Esophagus muscularis mucosa (tissue), 4 donors: ENCODE measurements at regions not wholly inside any gene's neighbourhood (a gene's known extent, or its start where the extent isn't known, plus 50 kb on each side); places are given as distances from the start of the nearest gene placed in this dataset.

Experiments
- DNase-seq: peaks from one replicate; pipeline ENCODE4 v3.0.0-alpha.2; 2017; ENCODE audit errors: extremely low spot score
- H3K27ac ChIP-seq, 4 donors: fragments of 200-600 bp; sonication (generic); replicated peaks in 1 of 4; 1 replicate in 3 of 4; 2 replicates in 1 of 4; pipeline ENCODE4 v1.5.1; 2016 to 2019; ENCODE audit warnings: mild to moderate bottlenecking in 1 of 4
- H3K27me3 ChIP-seq, 4 donors: fragments of 200-600 bp; sonication (generic); one replicate each; pipeline versions ENCODE4 v1.5.1 to v1.6.0; 2016 to 2019
- H3K36me3 ChIP-seq, 4 donors: fragments of 200-600 bp; sonication (generic); one replicate each; pipeline ENCODE4 v1.5.1; 2016 to 2019
- H3K4me1 ChIP-seq, 4 donors: fragments of 200-600 bp; sonication (generic); one replicate each; pipeline ENCODE4 v1.5.1; 2016 to 2019
- H3K4me3 ChIP-seq, 4 donors: fragments of 200-600 bp; sonication (generic); 1 replicate in 2 of 4; 2 replicates in 2 of 4; pipeline ENCODE4 v1.5.1; 2016 to 2019; ENCODE audit warnings: mild to moderate bottlenecking in 4 of 4, moderate library complexity in 1 of 4
- H3K9me3 ChIP-seq, 4 donors: fragments of 200-600 bp; sonication (generic); 1 replicate in 3 of 4; 2 replicates in 1 of 4; pipeline ENCODE4 v1.5.1; 2016 to 2019
- EP300 ChIP-seq: sonication (generic); formaldehyde crosslinking; IDR thresholded peaks from one replicate; pipeline ENCODE4 v1.6.1; 2017; ENCODE audit warnings: antibody characterized with exemption
- POLR2A ChIP-seq: fragments of 450-650 bp; IDR thresholded peaks from one replicate; pipeline ENCODE4 v1.6.1; 2017; ENCODE audit warnings: antibody characterized with exemption, moderate library complexity, mild to moderate bottlenecking, low read depth
- POLR2AphosphoS5 ChIP-seq, 2 donors: sonication (generic); formaldehyde crosslinking; IDR thresholded peaks; one replicate each; pipeline ENCODE4 v1.6.1; 2017; ENCODE audit warnings: antibody characterized with exemption in 2 of 2
- WGBS: methylation state at CpG from one replicate; pipeline ENCODE4 v1.1.5; 2018; 5-methylcytosine and 5-hydroxymethylcytosine counted together
- intact Hi-C: fragments of 100-400 bp; cut with DNase I; formaldehyde crosslinking; loops from one replicate; pipeline ENCODE4 v1.15.1; 2023
- TF ChIP-seq, protein P1 (sequence below), 3 experiments: fragments of 200-600 bp in 2 of 3; fragments of 450-650 bp in 1 of 3; sonication (generic) in 2 of 3; IDR thresholded peaks; one replicate each; pipeline ENCODE4 v1.5.1; 2017 to 2019; ENCODE audit warnings: antibody characterized with exemption in 3 of 3, mild to moderate bottlenecking in 2 of 3, moderate library complexity in 1 of 3

DNA sequence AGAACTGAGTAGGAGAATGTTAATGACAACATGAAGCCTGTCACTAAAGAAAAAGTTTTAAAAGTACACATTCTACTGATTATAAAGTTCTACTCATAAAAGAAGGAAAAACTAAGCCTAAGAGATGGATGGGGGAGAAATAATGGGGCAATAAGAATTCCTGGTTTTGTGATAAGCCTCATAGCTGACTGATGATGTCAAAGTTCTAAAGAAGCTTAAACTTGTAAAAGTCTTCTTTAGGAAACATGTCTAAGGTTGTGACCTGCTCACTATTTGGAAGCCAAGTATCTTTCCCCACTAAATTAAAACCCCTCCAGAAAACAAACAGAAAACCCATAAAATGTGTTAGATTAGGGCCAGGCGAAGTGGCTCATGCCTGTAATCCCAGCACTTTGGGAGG is 232.9 kb upstream of the GIMD1 start:
- Histone ChIP-seq H3K36me3 (no peaks in the 10 kb centered on the region), H3K4me1 (no peaks in the 10 kb centered on the region), H3K9me3 (no peaks in the 10 kb centered on the region), H3K27ac (no peak overlapping the region), H3K27me3 (no peaks in the 10 kb centered on the region), H3K4me3 (no peak overlapping the region)
- 94% methylated on average over 1 of the region's 1 CpG for WGBS
- TF ChIP-seq POLR2AphosphoS5 (IDR thresholded peaks at IDR 0.05) (no peak), POLR2A (no peak), EP300 (no peak)
- TF ChIP-seq, protein P1, sequence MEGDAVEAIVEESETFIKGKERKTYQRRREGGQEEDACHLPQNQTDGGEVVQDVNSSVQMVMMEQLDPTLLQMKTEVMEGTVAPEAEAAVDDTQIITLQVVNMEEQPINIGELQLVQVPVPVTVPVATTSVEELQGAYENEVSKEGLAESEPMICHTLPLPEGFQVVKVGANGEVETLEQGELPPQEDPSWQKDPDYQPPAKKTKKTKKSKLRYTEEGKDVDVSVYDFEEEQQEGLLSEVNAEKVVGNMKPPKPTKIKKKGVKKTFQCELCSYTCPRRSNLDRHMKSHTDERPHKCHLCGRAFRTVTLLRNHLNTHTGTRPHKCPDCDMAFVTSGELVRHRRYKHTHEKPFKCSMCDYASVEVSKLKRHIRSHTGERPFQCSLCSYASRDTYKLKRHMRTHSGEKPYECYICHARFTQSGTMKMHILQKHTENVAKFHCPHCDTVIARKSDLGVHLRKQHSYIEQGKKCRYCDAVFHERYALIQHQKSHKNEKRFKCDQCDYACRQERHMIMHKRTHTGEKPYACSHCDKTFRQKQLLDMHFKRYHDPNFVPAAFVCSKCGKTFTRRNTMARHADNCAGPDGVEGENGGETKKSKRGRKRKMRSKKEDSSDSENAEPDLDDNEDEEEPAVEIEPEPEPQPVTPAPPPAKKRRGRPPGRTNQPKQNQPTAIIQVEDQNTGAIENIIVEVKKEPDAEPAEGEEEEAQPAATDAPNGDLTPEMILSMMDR (IDR thresholded peaks at IDR 0.05): no peak
- intact Hi-C loops: no loop called here
- DNase-seq: no peak

DNA sequence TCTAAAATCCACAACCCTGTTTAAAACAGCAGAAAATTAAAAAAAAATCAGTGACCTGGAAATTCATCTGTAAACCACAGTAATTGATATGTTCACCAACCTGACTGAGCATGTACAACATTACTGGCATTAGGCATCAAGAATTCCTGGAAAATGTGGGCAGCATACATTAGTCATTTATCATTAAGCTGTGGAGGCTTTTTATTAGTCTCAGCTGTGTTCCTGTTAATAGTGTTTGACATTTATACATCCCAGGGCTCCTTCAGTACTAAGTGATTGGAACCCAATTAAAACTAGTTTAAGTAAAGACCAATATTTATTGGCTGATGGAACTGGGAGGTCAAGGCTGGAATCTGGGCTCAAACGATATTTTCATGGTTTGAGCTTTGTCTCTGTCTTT is 227.3 kb upstream of the GIMD1 start:
- intact Hi-C loops: no loop called here
- Histone ChIP-seq H3K4me3 (no peak overlapping the region), H3K27ac (no peak overlapping the region), H3K27me3 (no peaks in the 10 kb centered on the region), H3K36me3 (no peaks in the 10 kb centered on the region), H3K9me3 (no peaks in the 10 kb centered on the region), H3K4me1 (no peaks in the 10 kb centered on the region)
- no peak for DNase-seq
- WGBS: 53% methylated on average over 1 of the region's 1 CpG
- TF ChIP-seq EP300 (no peak), POLR2AphosphoS5 (IDR thresholded peaks at IDR 0.05) (no peak), POLR2A (no peak)
- TF ChIP-seq, protein P1 (IDR thresholded peaks at IDR 0.05): no peak

DNA sequence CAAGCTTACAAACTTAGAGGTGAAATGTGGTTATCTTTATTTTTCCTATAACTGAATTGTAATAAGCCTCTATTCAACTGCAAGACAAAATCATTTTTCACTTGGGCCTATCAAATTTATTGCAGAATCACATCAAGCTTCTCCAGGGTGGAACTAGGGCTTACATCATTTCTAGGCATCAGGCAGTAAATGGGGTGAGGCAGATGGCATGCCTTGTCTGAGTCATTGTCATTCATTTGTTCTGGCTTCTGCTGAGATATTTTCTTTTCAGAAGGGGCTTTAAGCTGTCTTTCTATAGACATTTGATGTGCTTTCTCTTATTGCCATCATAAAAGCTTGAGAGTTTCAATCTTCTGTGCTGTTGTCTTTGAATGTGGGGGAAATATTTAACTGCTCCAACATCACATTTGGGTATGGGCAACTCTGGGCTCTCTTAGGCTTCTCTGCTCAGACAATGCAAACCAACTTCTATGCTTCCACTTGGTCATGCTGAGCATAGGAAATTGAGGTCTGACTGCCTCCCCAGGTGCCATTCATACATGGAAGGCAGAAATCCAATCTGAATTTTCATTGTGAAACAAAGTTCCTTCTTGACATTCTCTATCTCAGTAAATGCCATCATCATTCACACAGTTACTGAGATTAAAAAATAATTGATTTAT is 225.8 kb upstream of the GIMD1 start:
- intact Hi-C loops: no loop called here
- no peaks in the 10 kb centered on the region for H3K4me1 ChIP-seq
- no peak overlapping the region for H3K4me3 ChIP-seq
- H3K27ac ChIP-seq: no peak overlapping the region
- TF ChIP-seq, protein P1 (IDR thresholded peaks at IDR 0.05): no peak
- TF ChIP-seq POLR2AphosphoS5 (IDR thresholded peaks at IDR 0.05) (no peak), EP300 (no peak), POLR2A (no peak)
- no peak for DNase-seq
- no peaks in the 10 kb centered on the region for H3K9me3 ChIP-seq
- no peaks in the 10 kb centered on the region for H3K27me3 ChIP-seq
- H3K36me3 ChIP-seq: no peaks in the 10 kb centered on the region

DNA sequence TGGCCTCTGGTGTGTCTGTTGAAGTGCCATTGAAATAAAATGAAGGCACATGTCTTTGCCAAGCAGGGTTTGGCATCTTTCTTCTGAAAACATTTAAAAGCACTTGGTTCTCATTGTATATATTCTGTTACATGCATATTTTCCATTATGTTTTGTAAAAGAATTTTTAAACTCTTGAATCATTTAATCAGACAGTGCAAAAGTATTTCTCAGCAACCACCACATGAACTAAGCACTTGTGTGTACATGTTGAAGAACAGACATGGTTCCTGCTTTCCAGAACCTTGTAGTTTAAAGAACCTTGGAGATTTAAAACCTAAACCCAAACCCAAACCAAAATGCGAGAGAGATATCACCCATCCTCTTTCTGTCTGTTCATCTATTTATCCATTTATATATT is 220.3 kb upstream of the GIMD1 start:
- Histone ChIP-seq H3K27ac (no peak overlapping the region), H3K4me1 (no peaks in the 10 kb centered on the region)
- WGBS: 72% methylated on average over 1 of the region's 1 CpG

More for the DNA sequence above, 220.3 kb upstream of the GIMD1 start:
- no peaks in the 10 kb centered on the region for H3K9me3 ChIP-seq
- TF ChIP-seq, protein P1 (IDR thresholded peaks at IDR 0.05): no peak
- no peak for TF ChIP-seq POLR2AphosphoS5 (IDR thresholded peaks at IDR 0.05)
- TF ChIP-seq POLR2A: no peak
- TF ChIP-seq EP300: no peak
- intact Hi-C loops: no loop called here
- H3K27me3 ChIP-seq: no peaks in the 10 kb centered on the region
- DNase-seq: no peak
- no peak overlapping the region for H3K4me3 ChIP-seq
- no peaks in the 10 kb centered on the region for H3K36me3 ChIP-seq
